ENCODE measurements at regions not wholly inside any gene's neighbourhood (a gene's known extent, or its start where the extent isn't known, plus 50 kb on each side); places are given as distances from the start of the nearest gene placed in this dataset.

DNA sequence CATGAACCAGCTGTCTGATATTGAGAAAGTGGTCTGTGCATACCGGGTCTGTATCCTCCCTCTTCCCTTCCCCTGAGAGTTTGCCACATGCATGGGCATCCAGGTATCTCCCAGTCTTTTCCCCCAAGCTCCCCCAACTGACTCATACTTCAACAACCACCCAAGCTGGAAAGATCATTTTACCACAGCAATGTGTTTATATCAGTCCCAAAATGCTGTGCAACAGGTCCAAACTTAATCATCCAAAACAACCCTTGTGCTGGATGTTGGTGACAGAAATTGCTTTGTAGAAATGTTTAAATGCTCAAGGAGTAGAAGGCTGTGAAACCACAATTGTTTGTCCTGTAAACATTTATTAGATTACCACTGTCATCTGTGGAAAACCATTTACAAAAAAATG, 286.8 kb upstream of the KLF3 start:
- H3K4me3 ChIP-seq = no peak overlapping the region
- no peaks in the 10 kb centered on the region for H3K9me3 ChIP-seq
- no peaks in the 10 kb centered on the region for H3K36me3 ChIP-seq
- H3K4me1 ChIP-seq = peaks cover 0 to 5% of the 10 kb centered on the region in 2 donors
- no peak overlapping the region for H3K27ac ChIP-seq
- intact Hi-C loops (cut with DNase I) = no loop called here
- H3K27me3 ChIP-seq = no peaks in the 10 kb centered on the region
- no peak for DNase-seq (ENCODE audit: low spot score in 2 of 2)
- TF ChIP-seq, protein P1, sequence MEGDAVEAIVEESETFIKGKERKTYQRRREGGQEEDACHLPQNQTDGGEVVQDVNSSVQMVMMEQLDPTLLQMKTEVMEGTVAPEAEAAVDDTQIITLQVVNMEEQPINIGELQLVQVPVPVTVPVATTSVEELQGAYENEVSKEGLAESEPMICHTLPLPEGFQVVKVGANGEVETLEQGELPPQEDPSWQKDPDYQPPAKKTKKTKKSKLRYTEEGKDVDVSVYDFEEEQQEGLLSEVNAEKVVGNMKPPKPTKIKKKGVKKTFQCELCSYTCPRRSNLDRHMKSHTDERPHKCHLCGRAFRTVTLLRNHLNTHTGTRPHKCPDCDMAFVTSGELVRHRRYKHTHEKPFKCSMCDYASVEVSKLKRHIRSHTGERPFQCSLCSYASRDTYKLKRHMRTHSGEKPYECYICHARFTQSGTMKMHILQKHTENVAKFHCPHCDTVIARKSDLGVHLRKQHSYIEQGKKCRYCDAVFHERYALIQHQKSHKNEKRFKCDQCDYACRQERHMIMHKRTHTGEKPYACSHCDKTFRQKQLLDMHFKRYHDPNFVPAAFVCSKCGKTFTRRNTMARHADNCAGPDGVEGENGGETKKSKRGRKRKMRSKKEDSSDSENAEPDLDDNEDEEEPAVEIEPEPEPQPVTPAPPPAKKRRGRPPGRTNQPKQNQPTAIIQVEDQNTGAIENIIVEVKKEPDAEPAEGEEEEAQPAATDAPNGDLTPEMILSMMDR (IDR thresholded peaks at IDR 0.05) = no peak

DNA sequence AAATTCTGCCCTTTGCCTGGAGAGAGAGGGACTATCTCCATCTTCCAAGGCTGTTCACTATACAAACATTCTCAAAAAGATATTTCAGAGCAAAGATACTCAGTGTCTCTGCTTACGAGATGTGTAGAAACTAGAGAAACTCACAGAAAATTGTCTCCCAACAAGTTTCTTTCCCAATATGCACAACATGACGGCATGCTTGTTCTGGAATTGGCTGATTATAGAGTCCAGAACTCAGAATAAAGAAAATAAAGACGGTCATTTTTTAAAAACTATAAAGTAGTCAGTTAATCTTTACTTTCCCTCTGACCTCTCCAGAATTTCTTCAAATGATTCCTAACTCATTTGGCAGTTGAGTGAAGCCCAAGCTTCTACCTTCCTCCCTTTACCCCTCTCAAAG, 285.5 kb upstream of the KLF3 start:
- no peaks in the 10 kb centered on the region for H3K27me3 ChIP-seq
- DNase-seq (ENCODE audit: low spot score in 2 of 2) = no peak

DNA sequence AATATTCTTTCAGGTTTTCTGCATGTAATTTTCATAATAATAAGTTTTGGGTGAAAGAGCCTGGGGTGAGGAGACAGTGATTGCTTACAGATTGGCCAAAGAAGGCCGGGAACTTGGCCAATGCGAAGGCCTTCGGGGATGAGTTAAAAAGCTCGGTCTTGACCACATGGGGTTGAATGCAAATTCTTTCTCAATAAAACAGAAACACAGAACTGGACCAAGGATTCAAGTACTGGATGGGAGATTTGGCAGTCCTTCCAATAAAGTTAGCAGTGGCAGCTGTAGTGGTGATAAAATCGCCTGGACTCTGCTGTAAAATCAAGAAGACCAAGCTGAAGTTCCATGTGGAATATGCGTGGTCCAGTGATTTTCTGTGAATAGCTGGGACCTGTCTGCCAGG, 282.2 kb upstream of the KLF3 start:
- no peak overlapping the region for H3K27ac ChIP-seq
- TF ChIP-seq, protein P1 (IDR thresholded peaks at IDR 0.05) = no peak
- no peaks in the 10 kb centered on the region for H3K27me3 ChIP-seq
- H3K9me3 ChIP-seq = no peaks in the 10 kb centered on the region
- H3K4me1 ChIP-seq = peaks cover 7 to 19% of the 10 kb centered on the region in 2 donors
- DNase-seq (ENCODE audit: low spot score in 2 of 2) = no peak
- H3K36me3 ChIP-seq = no peaks in the 10 kb centered on the region
- H3K4me3 ChIP-seq = no peak overlapping the region
- intact Hi-C loops (cut with DNase I) = no loop called here

More for the DNA sequence above, 285.5 kb upstream of the KLF3 start:
- TF ChIP-seq, protein P1 (IDR thresholded peaks at IDR 0.05) = no peak
- no peaks in the 10 kb centered on the region for H3K36me3 ChIP-seq
- H3K27ac ChIP-seq = no peak overlapping the region
- no peaks in the 10 kb centered on the region for H3K4me1 ChIP-seq
- intact Hi-C loops (cut with DNase I) = no loop called here
- H3K9me3 ChIP-seq = no peaks in the 10 kb centered on the region
- no peak overlapping the region for H3K4me3 ChIP-seq

DNA sequence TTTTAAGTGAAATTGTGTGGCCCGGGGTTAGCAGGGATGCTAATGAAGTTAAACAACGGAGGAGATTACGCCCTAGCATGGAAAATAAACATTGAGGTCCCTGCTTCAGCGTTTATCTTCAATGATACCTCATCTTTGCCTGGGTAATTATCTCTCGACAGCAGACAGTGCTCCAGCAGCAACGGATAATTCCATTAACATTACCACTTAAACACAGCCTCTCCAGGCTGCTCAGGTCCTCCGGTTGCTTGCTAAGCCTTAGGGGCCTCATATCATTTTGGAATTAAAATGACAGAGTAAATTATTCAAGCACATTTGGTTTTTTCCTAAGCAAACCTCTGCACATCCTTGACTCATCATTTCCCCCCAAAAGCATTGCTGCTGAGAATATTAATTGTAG, 281.5 kb upstream of the KLF3 start:
- Histone ChIP-seq H3K36me3 (no peaks in the 10 kb centered on the region), H3K9me3 (no peaks in the 10 kb centered on the region), H3K4me1 (peaks cover 9 to 24% of the 10 kb centered on the region in 2 donors), H3K27me3 (no peaks in the 10 kb centered on the region), H3K27ac (no peak overlapping the region), H3K4me3 (no peak overlapping the region)
- intact Hi-C loops (cut with DNase I) = no loop called here
- TF ChIP-seq, protein P1 (IDR thresholded peaks at IDR 0.05) = no peak
- DNase-seq (ENCODE audit: low spot score in 2 of 2) = no peak

DNA sequence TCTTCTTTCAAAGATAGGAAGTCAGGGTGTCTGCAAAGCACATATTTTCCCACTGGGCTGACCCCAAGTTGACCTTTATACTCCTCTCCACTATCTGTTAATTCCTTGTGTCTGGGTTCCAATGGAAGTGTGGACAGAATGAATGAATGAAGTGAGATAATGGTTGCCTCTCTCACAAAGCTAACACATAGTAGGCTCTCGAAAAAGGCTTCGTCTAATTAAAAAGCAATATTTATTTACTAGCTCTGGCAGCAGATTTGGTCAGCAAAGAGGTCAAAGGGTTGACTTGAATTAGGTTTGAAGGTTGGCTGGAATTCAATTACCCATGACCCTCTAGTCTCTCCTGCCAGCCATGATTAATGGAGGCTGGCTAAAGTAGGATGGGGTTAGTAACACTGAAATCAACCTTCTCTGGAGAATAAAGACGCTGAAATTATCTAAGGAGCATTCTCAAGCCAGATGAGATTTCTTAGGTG, 280.3 kb upstream of the KLF3 start:
- intact Hi-C loops (cut with DNase I) = no loop called here
- TF ChIP-seq, protein P1 (IDR thresholded peaks at IDR 0.05) = no peak
- H3K36me3 ChIP-seq = no peaks in the 10 kb centered on the region
- H3K9me3 ChIP-seq = no peaks in the 10 kb centered on the region
- DNase-seq (ENCODE audit: low spot score in 2 of 2) = no peak
- H3K4me1 ChIP-seq = peaks cover 9 to 27% of the 10 kb centered on the region in 2 donors
- H3K27ac ChIP-seq = peak overlapping the region in 1 of 2 donors; percentile 9
- H3K4me3 ChIP-seq = no peak overlapping the region
- no peaks in the 10 kb centered on the region for H3K27me3 ChIP-seq

Data from ascending aorta (tissue), 2 donors.